Esophagus squamous epithelium (tissue), 4 donors: ENCODE measurements at regions not wholly inside any gene's neighbourhood (a gene's known extent, or its start where the extent isn't known, plus 50 kb on each side); places are given as distances from the start of the nearest gene placed in this dataset.

Experiments
- CTCF ChIP-seq, 6 experiments: fragments of 450-650 bp in 4 of 6; fragments of 200-600 bp in 2 of 6; sonication (generic) in 2 of 6; IDR thresholded peaks; one replicate each; pipeline ENCODE4 v1.5.1; 2016 to 2019; ENCODE audit warnings: antibody characterized with exemption in 6 of 6, mild to moderate bottlenecking in 4 of 6, moderate library complexity in 4 of 6
- POLR2A ChIP-seq, 4 donors: fragments of 450-650 bp; IDR thresholded peaks; one replicate each; pipeline ENCODE4 v1.6.1; 2017; ENCODE audit warnings: antibody characterized with exemption in 4 of 4, mild to moderate bottlenecking in 4 of 4, moderate library complexity in 3 of 4

DNA sequence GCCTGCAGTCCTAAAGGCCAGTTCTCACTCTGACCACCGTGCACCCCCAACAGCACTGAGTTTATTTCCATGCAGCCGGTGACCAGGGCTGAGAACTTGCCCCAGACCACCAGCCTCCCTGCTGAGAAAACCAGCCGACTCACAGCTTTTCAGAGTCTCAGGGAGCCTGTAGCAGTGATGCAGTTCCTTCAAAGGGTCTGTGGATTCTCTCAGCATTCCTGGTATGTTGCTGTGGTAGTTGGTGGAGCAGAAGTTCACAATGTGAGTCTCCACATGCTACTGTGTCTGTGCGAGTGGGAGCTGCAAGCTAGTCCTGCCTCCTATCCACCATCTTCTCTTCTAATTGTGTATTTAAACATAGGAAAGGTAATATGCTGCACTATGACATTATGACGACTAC is 254.9 kb upstream of the KLF12 start:
- TF ChIP-seq CTCF (IDR thresholded peaks at IDR 0.05), result no peak
- TF ChIP-seq POLR2A (IDR thresholded peaks at IDR 0.05), result no peak
